ENCODE measurements at regions not wholly inside any gene's neighbourhood (a gene's known extent, or its start where the extent isn't known, plus 50 kb on each side); places are given as distances from the start of the nearest gene placed in this dataset.

DNA sequence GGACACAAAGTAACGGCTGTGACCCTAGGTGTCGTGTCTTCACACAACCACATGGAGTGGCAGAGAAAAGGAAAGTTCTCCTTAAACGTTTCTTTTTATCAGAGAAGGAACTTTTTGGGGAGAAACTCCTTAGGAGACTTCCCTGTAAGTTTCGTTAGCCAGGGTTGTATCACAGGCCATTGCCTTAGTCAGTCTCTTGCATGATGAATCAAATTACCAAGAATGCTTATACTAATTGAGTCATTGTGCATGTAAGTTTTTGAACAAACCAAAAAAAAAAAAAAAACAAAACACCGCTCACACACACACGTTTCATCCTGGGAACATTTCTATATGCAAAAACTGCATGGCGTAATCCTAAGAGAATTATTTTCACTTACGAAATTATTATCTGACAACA is 150.4 kb upstream of the SATB1 start:
- no peaks in the 10 kb centered on the region for H3K4me1 ChIP-seq (replicated peaks in 1 of 2; ENCODE audit: control insufficient read depth in 2 of 2, insufficient read depth in 2 of 2, low read length in 2 of 2)
- no peaks in the 10 kb centered on the region for H4K20me1 ChIP-seq (replicated peaks; ENCODE audit: control insufficient read depth, insufficient read depth, low read length)
- no peaks in the 10 kb centered on the region for H3K36me3 ChIP-seq (ENCODE audit: control insufficient read depth, insufficient read depth, low read length)
- DNase-seq (ENCODE audit: extremely low read depth in 1 of 4, low spot score in 3 of 4), result no peak
- no peaks in the 10 kb centered on the region for H3K27me3 ChIP-seq (ENCODE audit: control insufficient read depth in 2 of 2, insufficient read depth in 2 of 2, low read length in 2 of 2)
- H3K9me1 ChIP-seq (ENCODE audit: control insufficient read depth, insufficient read depth, low read length), result no peaks in the 10 kb centered on the region
- ATAC-seq, result no peak
- ChIA-PET POLR2A (no interaction called here), CTCF (ENCODE audit: low intra/inter-chr PET ratio) (no interaction called here)
- H2AFZ ChIP-seq (ENCODE audit: low read depth, low read length), result no peak overlapping the region
- in situ Hi-C loops (cut with MboI) (no loop called here), intact Hi-C loops (cut with micrococcal nuclease) (no loop called here)
- H3K27ac ChIP-seq (ENCODE audit: extremely low read depth, low read depth, low read length), result no peak overlapping the region
- no peak for FAIRE-seq
- H3K4me2 ChIP-seq (ENCODE audit: insufficient read depth, low read length), result no peak overlapping the region
- no peaks in the 10 kb centered on the region for H3K79me2 ChIP-seq (ENCODE audit: control insufficient read depth, insufficient read depth, low read length)
- no peak overlapping the region for H3K4me3 ChIP-seq
- BruUV-seq (replicated peaks), result no TSS peak
- 0% methylated on average over 8 of the region's 8 CpGs for WGBS (ENCODE audit: insufficient coverage, low coverage, missing lambda C conversion rate)
- H3K9ac ChIP-seq (ENCODE audit: insufficient read depth in 1 of 2, low read depth in 2 of 2, low read length in 2 of 2), result no peak overlapping the region
- H3K9me3 ChIP-seq (replicated peaks; ENCODE audit: control insufficient read depth, insufficient read depth, low read depth, low read length), result no peaks in the 10 kb centered on the region
- no peak for TF ChIP-seq TFE3 (CRISPR knock-in tag; IDR thresholded peaks at IDR 0.05)
- no peak for TF ChIP-seq TCFL5 (CRISPR knock-in tag; conservative IDR thresholded peaks at IDR 0.05)
- TF ChIP-seq MXD1 (CRISPR knock-in tag; IDR thresholded peaks at IDR 0.05; ENCODE audit: borderline replicate concordance, poor library complexity, severe bottlenecking), result no peak
- TF ChIP-seq JUN (IDR thresholded peaks at IDR 0.05; ENCODE audit: borderline replicate concordance, low read depth, low read length), result no peak
- no peak for TF ChIP-seq JUN (CRISPR knock-in tag; IDR thresholded peaks at IDR 0.05; ENCODE audit: borderline replicate concordance)
- no peak for TF ChIP-seq EZH2 (IDR thresholded peaks at IDR 0.05; ENCODE audit: borderline replicate concordance, low read depth, low read length)
- no peak for TF ChIP-seq ZNF586 (CRISPR knock-in tag; conservative IDR thresholded peaks at IDR 0.05)
- TF ChIP-seq RCOR1 (IDR thresholded peaks at IDR 0.05; ENCODE audit: borderline replicate concordance in 1 of 2, low read depth in 2 of 2, low read length in 2 of 2), result no peak
- no peak for TF ChIP-seq DACH1 (IDR thresholded peaks at IDR 0.05; ENCODE audit: partially characterized antibody)
- no peak for TF ChIP-seq NCOA2 (IDR thresholded peaks at IDR 0.05; ENCODE audit: partially characterized antibody in 2 of 2)
- TF ChIP-seq HLTF (IDR thresholded peaks at IDR 0.05), result no peak
- TF ChIP-seq MED1 (CRISPR knock-in tag; IDR thresholded peaks at IDR 0.05; ENCODE audit: borderline replicate concordance), result no peak
- no peak for TF ChIP-seq CLOCK (CRISPR knock-in tag; IDR thresholded peaks at IDR 0.05; ENCODE audit: borderline replicate concordance)
- no peak for TF ChIP-seq BMI1 (IDR thresholded peaks at IDR 0.05; ENCODE audit: low read length)
- TF ChIP-seq, protein P1, sequence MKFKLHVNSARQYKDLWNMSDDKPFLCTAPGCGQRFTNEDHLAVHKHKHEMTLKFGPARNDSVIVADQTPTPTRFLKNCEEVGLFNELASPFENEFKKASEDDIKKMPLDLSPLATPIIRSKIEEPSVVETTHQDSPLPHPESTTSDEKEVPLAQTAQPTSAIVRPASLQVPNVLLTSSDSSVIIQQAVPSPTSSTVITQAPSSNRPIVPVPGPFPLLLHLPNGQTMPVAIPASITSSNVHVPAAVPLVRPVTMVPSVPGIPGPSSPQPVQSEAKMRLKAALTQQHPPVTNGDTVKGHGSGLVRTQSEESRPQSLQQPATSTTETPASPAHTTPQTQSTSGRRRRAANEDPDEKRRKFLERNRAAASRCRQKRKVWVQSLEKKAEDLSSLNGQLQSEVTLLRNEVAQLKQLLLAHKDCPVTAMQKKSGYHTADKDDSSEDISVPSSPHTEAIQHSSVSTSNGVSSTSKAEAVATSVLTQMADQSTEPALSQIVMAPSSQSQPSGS (CRISPR knock-in tag; IDR thresholded peaks at IDR 0.05), result no peak
- no peak for TF ChIP-seq PHF21A (IDR thresholded peaks at IDR 0.05; ENCODE audit: borderline replicate concordance, low read depth)
- TF ChIP-seq ARHGAP35 (IDR thresholded peaks at IDR 0.05; ENCODE audit: partially characterized antibody), result no peak
- TF ChIP-seq NELFE (IDR thresholded peaks at IDR 0.05; ENCODE audit: insufficient read depth, insufficient read length), result no peak
- no peak for TF ChIP-seq CBX1 (IDR thresholded peaks at IDR 0.05; ENCODE audit: low read depth)
- TF ChIP-seq HIVEP1 (CRISPR knock-in tag; IDR thresholded peaks at IDR 0.05), result no peak

All from K562 (cell line).